ENCODE measurements at regions not wholly inside any gene's neighbourhood (a gene's known extent, or its start where the extent isn't known, plus 50 kb on each side); places are given as distances from the start of the nearest gene placed in this dataset.
A peak's percentile ranks its signal among the peaks of the same experiment; 100 is the strongest.

- no peak overlapping the region for H3K27ac Mint-ChIP-seq (ENCODE audit: unreplicated experiment)
- DNase-seq (ENCODE audit: extremely low spot score, unreplicated experiment): peak; percentile 74
- no peaks in the 10 kb centered on the region for H3K36me3 Mint-ChIP-seq (ENCODE audit: unreplicated experiment)
- H3K4me3 Mint-ChIP-seq (ENCODE audit: unreplicated experiment): no peak overlapping the region
- no peak for TF ChIP-seq CTCF (IDR thresholded peaks at IDR 0.05)
- peaks cover 10% of the 10 kb centered on the region for H3K27me3 Mint-ChIP-seq (ENCODE audit: unreplicated experiment)
- H3K9me3 Mint-ChIP-seq (ENCODE audit: unreplicated experiment): no peaks in the 10 kb centered on the region
- peaks cover 2% of the 10 kb centered on the region for H3K4me1 Mint-ChIP-seq (ENCODE audit: unreplicated experiment)
These were observed 133.6 kb upstream of the RET start for GRCh38 chr10:42943025-42943818.

GRCh38 chr10:42948040-42948439 lies 128.8 kb upstream of the RET start:
- peaks cover 13% of the 10 kb centered on the region for H3K27me3 Mint-ChIP-seq (ENCODE audit: unreplicated experiment)
- no peaks in the 10 kb centered on the region for H3K9me3 Mint-ChIP-seq (ENCODE audit: unreplicated experiment)
- DNase-seq (ENCODE audit: extremely low spot score, unreplicated experiment): no peak
- H3K4me1 Mint-ChIP-seq (ENCODE audit: unreplicated experiment): peaks cover 4% of the 10 kb centered on the region
- no peaks in the 10 kb centered on the region for H3K36me3 Mint-ChIP-seq (ENCODE audit: unreplicated experiment)
- no peak for TF ChIP-seq CTCF (IDR thresholded peaks at IDR 0.05)
- no peak overlapping the region for H3K27ac Mint-ChIP-seq (ENCODE audit: unreplicated experiment)
- no peak overlapping the region for H3K4me3 Mint-ChIP-seq (ENCODE audit: unreplicated experiment)

- Mint-ChIP-seq H3K4me1 (ENCODE audit: unreplicated experiment) (peaks cover 4% of the 10 kb centered on the region), H3K9me3 (ENCODE audit: unreplicated experiment) (no peaks in the 10 kb centered on the region), H3K27ac (ENCODE audit: unreplicated experiment) (no peak overlapping the region), H3K36me3 (ENCODE audit: unreplicated experiment) (no peaks in the 10 kb centered on the region), H3K4me3 (ENCODE audit: unreplicated experiment) (no peak overlapping the region), H3K27me3 (ENCODE audit: unreplicated experiment) (peaks cover 8% of the 10 kb centered on the region)
- no peak for DNase-seq (ENCODE audit: extremely low spot score, unreplicated experiment)
- TF ChIP-seq CTCF (IDR thresholded peaks at IDR 0.05): no peak
These were observed 127.6 kb upstream of the RET start for GRCh38 chr10:42949287-42949686.

- peaks cover 4% of the 10 kb centered on the region for H3K4me1 Mint-ChIP-seq (ENCODE audit: unreplicated experiment)
These were observed 126.0 kb upstream of the RET start for GRCh38 chr10:42950606-42951485.

More at GRCh38 chr10:42950606-42951485, 126.0 kb upstream of the RET start:
- peak; percentile 75 for DNase-seq (ENCODE audit: extremely low spot score, unreplicated experiment)
- no peak for TF ChIP-seq CTCF (IDR thresholded peaks at IDR 0.05)
- H3K9me3 Mint-ChIP-seq (ENCODE audit: unreplicated experiment): no peaks in the 10 kb centered on the region
- no peak overlapping the region for H3K4me3 Mint-ChIP-seq (ENCODE audit: unreplicated experiment)
- H3K27me3 Mint-ChIP-seq (ENCODE audit: unreplicated experiment): peaks cover 7% of the 10 kb centered on the region
- no peaks in the 10 kb centered on the region for H3K36me3 Mint-ChIP-seq (ENCODE audit: unreplicated experiment)
- no peak overlapping the region for H3K27ac Mint-ChIP-seq (ENCODE audit: unreplicated experiment)
